GM12878 (cell line): ENCODE measurements at regions not wholly inside any gene's neighbourhood (a gene's known extent, or its start where the extent isn't known, plus 50 kb on each side); places are given as distances from the start of the nearest gene placed in this dataset.

Source experiments
- ATAC-seq: fragments of 200-7000 bp; cut with Tn5 transposase; 3 replicates; pipeline ENCODE4 v1.9.1; 2020; ENCODE audit warnings: mild to moderate bottlenecking, moderate library complexity
- BruUV-seq: library from RNA; stranded (reverse); fragments of 400-500 nt; replicated peaks from 2 replicates; lab custom pipeline; 2021; lab: Mats Ljungman, UMichigan
- CTCF ChIA-PET: fragments of 300-600 bp; sonication (Branson Sonifier 250); formaldehyde crosslinking; extraction: SDS; loops from one replicate; lab custom pipeline; 2021; ENCODE audit warnings: inconsistent platforms; lab: Yijun Ruan, JAX
- POLR2A ChIA-PET: fragments of 350-600 bp; formaldehyde crosslinking; extraction: SDS; loops from one replicate; lab custom pipeline; 2021; ENCODE audit warnings: inconsistent platforms; lab: Charles Lee
- RAD21 ChIA-PET: fragments of 300-600 bp; sonication (Branson Sonifier 250); formaldehyde crosslinking; loops from one replicate; lab custom pipeline; 2023; ENCODE audit warnings: antibody characterized with exemption; ENCODE audit not compliant: unreplicated experiment; lab: Charles Lee
- SMC1A ChIA-PET: fragments of 300-600 bp; sonication (Branson Sonifier 250); formaldehyde crosslinking; loops from one replicate; lab custom pipeline; 2023; ENCODE audit not compliant: unreplicated experiment, uncharacterized antibody; lab: Charles Lee
- DNase-seq: peaks from one replicate; pipeline ENCODE4 v3.0.0-alpha.2; 2011; ENCODE audit warnings: low read depth, low spot score
- FAIRE-seq: peaks from 3 replicates; lab custom pipeline; 2011; peaks lifted over from hg19 to GRCh38; lab: Jason Lieb, UNC
- H2AFZ ChIP-seq: 2 replicates; pipeline ENCODE4 v1.6.0; 2011; ENCODE audit warnings: low read depth, low read length, control low read depth; ENCODE audit not compliant: control insufficient read depth
- H3K27ac ChIP-seq: 2 replicates; pipeline ENCODE4 v1.5.1; 2011; ENCODE audit warnings: control low read depth; ENCODE audit not compliant: control insufficient read depth, insufficient read depth
- H3K27me3 ChIP-seq, 2 experiments: replicated peaks in 1 of 2; 2 replicates each; pipeline versions ENCODE4 v1.6.0 to v1.6.1; 2011; ENCODE audit warnings: low read length in 1 of 2; ENCODE audit not compliant: control insufficient read depth in 2 of 2, insufficient read depth in 2 of 2
- H3K36me3 ChIP-seq, 2 experiments: 2 replicates each; pipeline ENCODE4 v1.5.1; 2011; ENCODE audit warnings: low read length in 1 of 2; ENCODE audit not compliant: control insufficient read depth in 2 of 2, insufficient read depth in 2 of 2
- H3K4me1 ChIP-seq: 2 replicates; pipeline ENCODE4 v1.6.1; 2011; ENCODE audit warnings: mild to moderate bottlenecking, low read length, moderate library complexity, mixed read lengths; ENCODE audit not compliant: control insufficient read depth, insufficient read depth
- H3K4me2 ChIP-seq: 2 replicates; pipeline ENCODE4 v1.6.0; 2011; ENCODE audit warnings: control low read depth; ENCODE audit not compliant: control insufficient read depth, insufficient read depth
- H3K4me3 ChIP-seq: fragments of 200-600 bp; sonication (generic); 2 replicates; pipeline ENCODE4 v1.5.1; 2016
- H3K79me2 ChIP-seq: 2 replicates; pipeline ENCODE4 v1.6.0; 2011; ENCODE audit warnings: low read length; ENCODE audit not compliant: control insufficient read depth, insufficient read depth
- H3K9ac ChIP-seq: 2 replicates; pipeline ENCODE4 v1.8.0; 2011; ENCODE audit warnings: low read length, control low read depth, mixed read lengths; ENCODE audit not compliant: control insufficient read depth, insufficient read depth
- H3K9me3 ChIP-seq: replicated peaks from 3 replicates; pipeline ENCODE4 v1.5.1; 2011; ENCODE audit warnings: mild to moderate bottlenecking, low read length; ENCODE audit not compliant: control insufficient read depth, insufficient read depth
- H4K20me1 ChIP-seq: 2 replicates; pipeline ENCODE4 v1.6.0; 2011; ENCODE audit not compliant: control insufficient read depth, insufficient read depth
- BACH1 ChIP-seq: fragments of 450-650 bp; IDR thresholded peaks from 2 replicates; pipeline ENCODE4 v1.6.1; 2017; ENCODE audit warnings: mild to moderate bottlenecking, borderline replicate concordance
- GATAD2B ChIP-seq: fragments of 450-650 bp; conservative IDR thresholded peaks from 2 replicates; pipeline ENCODE4 v1.6.1; 2017; ENCODE audit warnings: low read depth, mild to moderate bottlenecking, moderate library complexity
- HDAC6 ChIP-seq: fragments of 200-600 bp; sonication (generic); IDR thresholded peaks from one replicate; pipeline ENCODE4 v1.8.0; 2017; ENCODE audit warnings: antibody characterized with exemption; ENCODE audit not compliant: unreplicated experiment
- MXI1 ChIP-seq: fragments of 150-350 bp; IDR thresholded peaks from 2 replicates; pipeline ENCODE4 v1.6.1; 2011; ENCODE audit warnings: low read depth, mild to moderate bottlenecking, inconsistent platforms, low read length, improper control_type of control experiment
- MYB ChIP-seq: fragments of 150-350 bp; IDR thresholded peaks from 2 replicates; pipeline ENCODE4 v1.6.1; 2014; ENCODE audit warnings: mild to moderate bottlenecking, low read depth, low read length, borderline replicate concordance
- NFYB ChIP-seq: IDR thresholded peaks from 2 replicates; pipeline ENCODE4 v1.6.1; 2011; ENCODE audit warnings: low read depth, mild to moderate bottlenecking, low read length, improper control_type of control experiment, moderate library complexity; ENCODE audit not compliant: insufficient read depth
- PRDM15 ChIP-seq: fragments of 450-650 bp; formaldehyde crosslinking; IDR thresholded peaks from 2 replicates; pipeline ENCODE4 v1.4.0; 2020; ENCODE audit warnings: mild to moderate bottlenecking, moderate library complexity
- RUNX3 ChIP-seq: IDR thresholded peaks from 2 replicates; pipeline ENCODE4 v1.6.1; 2012; ENCODE audit warnings: low read length, inconsistent platforms
- SIX5 ChIP-seq: IDR thresholded peaks from 2 replicates; pipeline ENCODE4 v1.6.1; 2011; ENCODE audit warnings: mild to moderate bottlenecking, low read depth, low read length, moderate library complexity; ENCODE audit not compliant: severe bottlenecking
- TCF12 ChIP-seq: IDR thresholded peaks from 2 replicates; pipeline ENCODE4 v1.6.1; 2011; ENCODE audit warnings: low read depth, mild to moderate bottlenecking, low read length
- ZBED1 ChIP-seq: IDR thresholded peaks from 2 replicates; pipeline ENCODE4 v1.6.1; 2016; ENCODE audit warnings: borderline replicate concordance
- ZNF24 ChIP-seq: fragments of 450-650 bp; IDR thresholded peaks from 2 replicates; pipeline ENCODE4 v1.6.1; 2017; ENCODE audit warnings: antibody characterized with exemption, mild to moderate bottlenecking
- ZNF592 ChIP-seq: fragments of 450-650 bp; IDR thresholded peaks from 2 replicates; pipeline ENCODE4 v1.6.1; 2017; ENCODE audit warnings: mild to moderate bottlenecking, moderate library complexity
- ZNF687 ChIP-seq: fragments of 450-650 bp; IDR thresholded peaks from 2 replicates; pipeline ENCODE4 v1.6.1; 2017; ENCODE audit warnings: mild to moderate bottlenecking, moderate library complexity
- WGBS: methylation state at CpG from one replicate; pipeline ENCODE4 v1.1.6; 2016; ENCODE audit warnings: low lambda C conversion rate; ENCODE audit not compliant: insufficient replicate concordance, insufficient coverage; ENCODE audit errors: missing lambda C conversion rate; 5-methylcytosine and 5-hydroxymethylcytosine counted together
- in situ Hi-C: fragments of 300-500 bp; cut with MboI; formaldehyde crosslinking; loops from 9 replicates; pipeline ENCODE4 v1.14.3; 2018; ENCODE audit warnings: mixed read lengths
- intact Hi-C: fragments of 100-400 bp; cut with micrococcal nuclease; formaldehyde crosslinking; loops from one replicate; pipeline ENCODE4 v1.14.2; 2022; ENCODE audit not compliant: unreplicated experiment

GRCh38 chr3:177793451-177793850 lies 596.2 kb upstream of the TBL1XR1 start:
- BruUV-seq: no TSS peak
- no peaks in the 10 kb centered on the region for H4K20me1 ChIP-seq
- RAD21 ChIA-PET: no interaction called here
- H3K79me2 ChIP-seq: no peaks in the 10 kb centered on the region
- H3K27ac ChIP-seq: no peak overlapping the region
- no peaks in the 10 kb centered on the region for H3K9me3 ChIP-seq
- SMC1A ChIA-PET: no interaction called here
- POLR2A ChIA-PET: no interaction called here
- intact Hi-C loops: no loop called here
- no peak overlapping the region for H2AFZ ChIP-seq
- no peaks in the 10 kb centered on the region; a peak in 1 of 4 replicates for H3K27me3 ChIP-seq
- H3K4me2 ChIP-seq: no peak overlapping the region
- in situ Hi-C loops: no loop called here
- CTCF ChIA-PET: no interaction called here
- no peak for DNase-seq
- no peak overlapping the region for H3K4me3 ChIP-seq
- FAIRE-seq: no peak
- WGBS: 33% methylated on average over 3 of the region's 3 CpGs
- no peak for ATAC-seq
- no peaks in the 10 kb centered on the region for H3K36me3 ChIP-seq
- no peaks in the 10 kb centered on the region for H3K4me1 ChIP-seq
- H3K9ac ChIP-seq: no peak overlapping the region
- TF ChIP-seq RUNX3 (no peak), MYB (no peak), BACH1 (no peak), SIX5 (no peak), ZNF24 (no peak), GATAD2B (no peak), PRDM15 (CRISPR knock-in tag) (no peak), HDAC6 (no peak), ZBED1 (no peak), ZNF687 (no peak), ZNF592 (no peak), MXI1 (no peak), TCF12 (no peak), NFYB (no peak)
